SU-DHL-6 (cell line): ENCODE measurements at regions not wholly inside any gene's neighbourhood (a gene's known extent, or its start where the extent isn't known, plus 50 kb on each side); places are given as distances from the start of the nearest gene placed in this dataset.

Experiments used
- H2AFZ ChIP-seq: fragments of 200-600 bp; sonication (generic); 2 replicates; pipeline ENCODE4 v1.6.1; 2014; ENCODE audit warnings: low read depth, mild to moderate bottlenecking, moderate library complexity, mixed read lengths, antibody characterized with exemption, low read length; ENCODE audit not compliant: severe bottlenecking
- H3F3A ChIP-seq: fragments of 200-600 bp; shearing (Covaris generic); 2 replicates; pipeline ENCODE4 v1.6.0; 2016; ENCODE audit warnings: antibody characterized with exemption, mild to moderate bottlenecking; ENCODE audit not compliant: insufficient read depth
- H3K27ac ChIP-seq: fragments of 200-600 bp; sonication (generic); 2 replicates; pipeline ENCODE4 v1.5.1; 2016; ENCODE audit warnings: low read depth, mild to moderate bottlenecking, low read length, moderate library complexity, mixed read lengths
- H3K27me3 ChIP-seq: fragments of 200-600 bp; sonication (generic), shearing (Covaris generic); 2 replicates; pipeline ENCODE4 v1.6.0; 2014; ENCODE audit warnings: mild to moderate bottlenecking, low read length
- H3K36me3 ChIP-seq: fragments of 200-600 bp; sonication (generic); 2 replicates; pipeline ENCODE4 v1.6.1; 2014; ENCODE audit warnings: mild to moderate bottlenecking, low read length, mixed read lengths
- H3K4me2 ChIP-seq: fragments of 300-600, 200-600 bp; shearing (Covaris generic), sonication (generic); 2 replicates; pipeline ENCODE4 v1.6.0; 2014; ENCODE audit warnings: low read length, low read depth, mild to moderate bottlenecking; ENCODE audit not compliant: poor library complexity, severe bottlenecking
- H3K4me3 ChIP-seq: fragments of 200-600 bp; sonication (generic); 2 replicates; pipeline ENCODE4 v1.5.1; 2014; ENCODE audit warnings: antibody characterized with exemption, low read length, mild to moderate bottlenecking, mixed read lengths; ENCODE audit not compliant: insufficient read depth, poor library complexity, severe bottlenecking
- H3K79me2 ChIP-seq: fragments of 200-600 bp; sonication (generic); 2 replicates; pipeline ENCODE4 v1.6.1; 2014; ENCODE audit warnings: mild to moderate bottlenecking, low read length, moderate library complexity; ENCODE audit not compliant: insufficient read depth
- H3K9ac ChIP-seq: fragments of 200-600 bp; sonication (generic); 2 replicates; pipeline ENCODE4 v1.7.0; 2014; ENCODE audit warnings: mild to moderate bottlenecking, low read length
- H3K9me2 ChIP-seq: fragments of 200-600 bp; sonication (generic); replicated peaks from 2 replicates; pipeline ENCODE4 v1.6.1; 2014; ENCODE audit warnings: low read length; ENCODE audit not compliant: insufficient read depth
- H3K9me3 ChIP-seq: fragments of 200-600 bp; sonication (generic); 2 replicates; pipeline ENCODE4 v1.6.1; 2014; ENCODE audit warnings: low read length, mixed read lengths; ENCODE audit not compliant: insufficient read depth
- H4K20me1 ChIP-seq: fragments of 200-600 bp; sonication (generic); 2 replicates; pipeline ENCODE4 v1.6.1; 2014; ENCODE audit warnings: low read depth, mild to moderate bottlenecking, antibody characterized with exemption, low read length, moderate library complexity, mixed read lengths
- CTCF ChIP-seq: fragments of 200-600 bp; sonication (generic); IDR thresholded peaks from one replicate; pipeline ENCODE4 v1.5.1; 2017; ENCODE audit warnings: antibody characterized with exemption, mild to moderate bottlenecking, low read length, moderate library complexity; ENCODE audit not compliant: insufficient read depth, poor library complexity, severe bottlenecking
- EZH2phosphoT487 ChIP-seq: fragments of 200-600 bp; sonication (generic), shearing (Covaris generic); conservative IDR thresholded peaks from 2 replicates; pipeline ENCODE4 v1.6.1; 2018; ENCODE audit warnings: mild to moderate bottlenecking, antibody characterized with exemption, low read length, moderate library complexity, mixed read lengths

DNA sequence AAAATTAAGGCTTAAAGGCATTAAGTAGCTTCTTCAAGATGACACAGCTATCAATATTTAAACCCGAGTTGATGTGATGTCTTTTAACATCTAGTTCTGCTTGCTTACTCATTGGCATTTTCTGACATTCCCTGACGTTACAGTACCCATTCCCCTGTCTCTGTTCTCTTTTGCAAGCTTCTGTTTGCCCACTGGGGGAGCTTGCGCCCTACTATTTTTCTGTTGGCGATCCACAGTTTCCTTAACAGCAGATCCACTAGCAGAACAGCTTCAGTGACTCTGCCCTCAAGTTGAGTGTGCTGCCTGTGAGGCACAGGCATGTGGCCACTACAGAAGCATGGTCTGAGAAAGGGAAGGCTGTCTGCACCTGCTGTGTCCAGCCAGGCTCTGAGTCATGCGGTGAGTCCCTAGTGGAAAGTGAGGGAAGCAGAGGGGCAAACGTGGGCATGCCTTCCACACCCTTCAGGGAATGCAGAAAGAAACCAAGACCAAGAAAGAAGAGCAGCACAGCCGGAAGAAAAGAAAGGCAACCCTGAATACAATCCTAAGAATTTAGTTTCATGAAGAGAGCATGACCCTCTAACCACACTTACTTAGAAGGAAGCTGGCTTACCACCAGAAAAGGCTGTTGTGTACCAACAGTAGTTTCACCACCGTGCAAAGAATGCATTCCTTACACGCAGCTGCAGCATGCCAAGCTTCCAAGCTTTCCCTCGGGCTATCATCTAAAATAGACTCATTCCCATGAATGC lies 97.7 kb upstream of the VGLL2 start:
- H3K79me2 ChIP-seq = no peaks in the 10 kb centered on the region
- H3K9me3 ChIP-seq = no peaks in the 10 kb centered on the region
- no peak overlapping the region for H3K9ac ChIP-seq
- no peaks in the 10 kb centered on the region for H3K36me3 ChIP-seq
- no peak overlapping the region for H3K4me3 ChIP-seq
- no peak overlapping the region for H3K27ac ChIP-seq
- no peak overlapping the region for H3K4me2 ChIP-seq
- no peaks in the 10 kb centered on the region for H4K20me1 ChIP-seq
- no peak overlapping the region for H2AFZ ChIP-seq
- no peaks in the 10 kb centered on the region for H3K27me3 ChIP-seq
- TF ChIP-seq EZH2phosphoT487 = no peak
- no peak for TF ChIP-seq CTCF
- H3F3A ChIP-seq = no peaks in the 10 kb centered on the region
- no peaks in the 10 kb centered on the region for H3K9me2 ChIP-seq

DNA sequence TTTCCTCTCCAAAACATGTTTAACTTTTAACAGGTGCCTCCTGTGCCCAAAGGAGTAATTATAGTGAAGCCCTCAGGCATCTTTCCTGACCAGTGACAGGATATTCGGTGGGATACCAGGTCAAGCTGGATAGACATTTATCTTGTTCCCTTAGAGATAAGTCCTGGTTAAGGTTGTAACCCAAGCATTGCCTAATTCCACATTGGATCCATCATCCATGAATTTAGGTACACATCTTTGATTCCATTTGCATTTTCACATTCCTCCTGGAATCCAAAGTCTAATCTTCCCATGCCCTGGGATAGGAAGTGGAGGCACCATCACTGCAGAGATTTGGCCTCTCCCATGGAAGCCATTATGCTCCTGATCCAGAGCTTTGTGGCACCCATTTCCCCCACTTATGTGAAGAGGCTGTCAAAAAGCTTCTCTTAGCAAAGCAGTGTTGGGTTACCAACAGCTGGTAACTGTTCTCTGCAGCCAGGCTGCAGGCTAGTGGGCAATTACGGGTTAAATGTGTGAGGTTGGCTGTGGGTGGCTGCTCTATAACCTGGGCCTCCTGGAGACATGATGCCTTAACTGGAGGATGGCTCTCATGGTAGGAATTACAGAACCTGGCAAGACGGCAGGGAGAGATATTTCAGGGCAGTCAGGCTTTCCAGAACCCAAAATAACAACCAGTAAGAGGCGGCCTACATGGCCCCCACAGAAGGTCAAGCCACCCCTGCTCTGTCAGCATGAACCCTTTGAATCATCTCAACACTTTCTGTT lies 96.9 kb upstream of the VGLL2 start:
- H3K9me2 ChIP-seq = no peaks in the 10 kb centered on the region
- H3K36me3 ChIP-seq = no peaks in the 10 kb centered on the region
- no peak overlapping the region for H2AFZ ChIP-seq
- H3K4me3 ChIP-seq = no peak overlapping the region
- no peak overlapping the region for H3K4me2 ChIP-seq
- H3K9ac ChIP-seq = no peak overlapping the region
- no peaks in the 10 kb centered on the region for H3F3A ChIP-seq
- no peak overlapping the region for H3K27ac ChIP-seq
- H3K9me3 ChIP-seq = no peaks in the 10 kb centered on the region
- no peaks in the 10 kb centered on the region for H3K27me3 ChIP-seq
- no peak for TF ChIP-seq CTCF
- no peak for TF ChIP-seq EZH2phosphoT487
- no peaks in the 10 kb centered on the region for H3K79me2 ChIP-seq
- H4K20me1 ChIP-seq = no peaks in the 10 kb centered on the region

DNA sequence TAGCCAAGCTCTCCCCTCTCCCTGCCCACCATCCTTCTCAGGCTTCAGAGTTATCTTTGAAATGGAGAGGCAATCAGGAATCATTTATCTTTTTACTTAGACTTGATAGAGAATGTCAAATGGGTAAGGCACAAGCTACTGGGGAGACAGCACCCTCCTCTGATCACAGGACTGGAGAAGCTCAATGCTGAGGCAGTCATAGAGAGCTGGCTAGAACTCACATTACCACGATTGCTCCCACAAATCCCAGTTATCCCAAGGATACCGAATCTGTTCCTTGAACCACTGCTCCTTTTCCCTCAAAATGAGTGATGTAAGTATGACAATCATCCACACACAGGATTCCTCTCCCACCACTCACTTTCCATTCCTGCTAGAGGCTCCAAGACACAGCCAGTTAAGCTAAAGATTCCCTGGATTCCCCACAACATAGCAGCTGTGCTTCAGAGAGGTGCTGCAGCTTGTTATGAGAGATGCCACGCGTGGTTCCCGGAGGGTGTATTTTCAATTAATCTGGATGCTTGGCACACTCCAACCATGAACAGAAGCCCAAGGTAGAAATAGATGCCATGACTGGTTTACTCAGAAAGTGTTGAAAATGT lies 96.2 kb upstream of the VGLL2 start:
- TF ChIP-seq CTCF = no peak
- TF ChIP-seq EZH2phosphoT487 = no peak
- Histone ChIP-seq H3K27me3 (no peaks in the 10 kb centered on the region), H3K4me3 (no peak overlapping the region), H3K9ac (no peak overlapping the region), H3K79me2 (no peaks in the 10 kb centered on the region), H3K27ac (no peak overlapping the region), H3F3A (no peaks in the 10 kb centered on the region), H2AFZ (no peak overlapping the region), H3K36me3 (no peaks in the 10 kb centered on the region), H3K9me3 (no peaks in the 10 kb centered on the region), H3K9me2 (no peaks in the 10 kb centered on the region), H4K20me1 (no peaks in the 10 kb centered on the region), H3K4me2 (no peak overlapping the region)
